ENCODE measurements at regions not wholly inside any gene's neighbourhood (a gene's known extent, or its start where the extent isn't known, plus 50 kb on each side); places are given as distances from the start of the nearest gene placed in this dataset.

DNA sequence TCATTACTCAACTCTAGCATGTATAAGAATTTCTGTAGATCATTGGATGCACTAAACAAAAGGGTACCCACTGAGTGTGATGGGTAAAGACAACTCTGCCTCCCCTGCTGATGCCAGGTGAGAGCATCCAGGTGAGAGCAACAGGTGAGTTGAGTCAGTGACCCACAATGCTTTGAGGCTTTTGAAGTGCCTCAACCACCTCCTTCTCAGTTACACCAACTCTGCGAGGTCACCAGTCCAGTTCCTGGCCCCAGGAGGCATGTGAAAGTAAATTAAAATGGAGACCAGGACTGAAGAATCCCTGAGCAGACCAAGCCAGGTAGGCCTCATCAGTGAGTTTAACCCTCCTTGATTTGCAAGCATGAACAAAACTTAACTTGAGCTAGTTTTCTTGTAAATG, 505.8 kb downstream of the EBF1 start:
- TF ChIP-seq POLR2AphosphoS5 (IDR thresholded peaks at IDR 0.05; ENCODE audit: borderline replicate concordance, low read depth, low read length) (no peak), EZH2 (IDR thresholded peaks at IDR 0.05) (no peak)

Measured in SK-N-MC (cell line).